ENCODE measurements at regions not wholly inside any gene's neighbourhood (a gene's known extent, or its start where the extent isn't known, plus 50 kb on each side); places are given as distances from the start of the nearest gene placed in this dataset.

GRCh38 chr4:26020083-26020668 is 106.2 kb downstream of the SMIM20 start:
- DNase-seq (ENCODE audit: low read depth) = no peak

- DNase-seq (ENCODE audit: low read depth) = no peak
Measured at GRCh38 chr4:26020881-26021280, 106.9 kb downstream of the SMIM20 start.

- no peak for DNase-seq (ENCODE audit: low read depth)
Measured at GRCh38 chr4:26021417-26022345, 107.7 kb downstream of the SMIM20 start.

DNA sequence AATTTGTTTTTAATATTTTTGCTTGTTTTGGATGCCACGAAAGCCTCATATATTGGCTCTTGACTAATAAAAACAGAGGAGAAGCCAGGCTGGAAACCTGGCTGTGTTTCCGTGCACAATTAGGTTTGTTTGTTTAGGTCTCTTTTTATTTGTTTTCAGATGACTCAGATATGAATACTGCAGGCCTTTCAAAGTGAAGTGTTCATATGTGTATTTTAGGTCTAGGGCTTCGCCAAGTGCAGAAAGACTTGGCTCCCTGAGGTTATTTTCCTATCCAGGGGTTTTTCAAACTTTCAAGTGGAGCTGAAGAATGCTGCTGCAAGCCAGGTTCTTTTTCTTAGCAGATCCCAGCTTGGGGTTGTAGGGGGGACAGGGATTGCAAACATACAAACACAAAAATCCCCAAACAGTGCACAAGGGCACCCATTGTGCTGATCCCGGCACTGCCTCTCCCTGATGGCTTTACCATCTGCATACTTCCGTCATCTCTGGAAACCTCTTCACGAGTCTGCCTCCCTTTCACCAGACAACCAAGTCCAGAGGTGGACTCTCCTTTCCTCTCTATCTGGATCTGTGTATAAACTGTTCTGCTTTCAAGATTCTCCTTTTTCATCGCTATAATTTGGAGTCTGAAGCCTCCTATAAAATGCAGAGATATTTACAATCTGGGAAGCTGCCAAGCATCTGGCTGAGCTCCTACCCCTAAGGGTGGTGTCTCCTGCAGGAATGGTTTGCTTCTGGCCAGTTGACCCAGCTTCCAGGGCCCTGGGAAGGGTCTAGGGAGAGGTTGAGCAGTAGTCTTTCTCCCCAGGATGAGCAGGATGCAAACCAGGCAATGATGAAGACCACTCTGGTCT is 108.6 kb downstream of the SMIM20 start:
- DNase-seq (ENCODE audit: low read depth) = no peak

- DNase-seq (ENCODE audit: low read depth) = no peak
Measured at GRCh38 chr4:26023203-26023972, 109.4 kb downstream of the SMIM20 start.

- DNase-seq (ENCODE audit: low read depth) = no peak
Measured at GRCh38 chr4:26024079-26024478, 110.1 kb downstream of the SMIM20 start.

GRCh38 chr4:26028133-26028792 is 114.2 kb downstream of the SMIM20 start:
- no peak for DNase-seq (ENCODE audit: low read depth)

DNA sequence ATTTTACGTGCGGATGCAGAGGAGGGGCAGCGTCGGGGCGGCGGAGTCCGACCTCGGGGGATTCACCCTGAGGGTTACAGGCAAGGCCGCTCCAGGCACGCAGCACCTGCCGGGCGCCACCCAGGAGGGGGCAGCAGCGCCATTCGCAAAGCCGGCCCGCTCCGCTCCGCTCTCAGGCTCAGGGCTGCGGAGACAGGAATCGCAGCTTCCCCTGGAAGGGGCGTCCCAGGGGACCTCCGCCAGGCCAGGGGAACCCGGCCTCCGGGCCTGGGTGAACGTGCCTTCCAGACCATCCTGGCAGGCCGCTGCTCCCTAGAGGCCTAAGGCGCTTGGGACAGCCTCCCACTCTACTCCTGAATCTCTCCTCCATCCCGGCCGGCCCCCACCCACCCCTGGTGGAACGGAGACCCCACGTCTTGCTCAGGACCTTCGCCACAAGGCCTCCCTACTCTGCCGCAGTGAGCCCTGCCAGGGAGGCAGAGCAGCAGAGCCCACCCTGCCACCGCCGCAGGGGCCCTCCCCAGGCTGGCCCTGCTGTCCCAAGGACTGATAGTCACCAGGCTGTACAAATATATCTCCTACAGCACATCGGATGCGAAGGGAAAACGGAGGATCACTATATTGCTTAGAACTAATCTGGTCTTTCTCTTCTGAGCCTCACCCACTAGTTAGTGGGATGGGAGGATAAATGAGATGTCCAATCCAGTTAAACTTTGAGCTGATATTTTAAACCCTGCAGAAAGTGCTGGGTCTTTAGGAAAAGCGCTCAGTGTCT is 115.0 kb downstream of the SMIM20 start:
- peak; percentile 58 for DNase-seq (ENCODE audit: low read depth)

DNA sequence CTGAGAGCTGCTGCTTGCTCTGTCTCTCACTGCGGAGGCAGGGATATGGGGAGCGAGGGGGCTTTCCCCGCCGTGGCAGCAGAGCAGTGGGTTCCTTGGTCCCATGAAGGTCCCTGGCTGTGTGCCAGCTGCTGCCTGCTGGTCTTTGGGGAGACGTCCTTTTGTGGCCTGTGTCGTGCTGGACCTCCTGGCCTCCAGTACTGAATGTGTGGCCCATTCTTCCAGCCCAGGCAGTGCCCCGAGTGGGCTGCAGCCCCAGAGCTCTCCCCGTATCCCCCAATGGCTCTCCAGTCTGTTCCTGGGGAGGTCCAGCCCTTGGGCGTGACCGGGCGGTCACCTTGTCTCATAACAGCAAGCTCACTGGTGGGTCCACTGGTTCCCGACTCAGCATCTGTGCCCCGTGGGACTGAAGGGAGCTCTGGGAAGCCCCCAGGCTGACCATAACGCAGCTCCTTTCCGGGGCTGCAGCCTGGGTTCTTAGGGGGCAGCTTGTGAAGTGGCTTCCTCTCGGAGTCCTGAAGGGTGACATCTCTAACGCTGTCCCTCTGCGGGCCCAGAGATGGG is 115.6 kb downstream of the SMIM20 start:
- no peak for DNase-seq (ENCODE audit: low read depth)

DNA sequence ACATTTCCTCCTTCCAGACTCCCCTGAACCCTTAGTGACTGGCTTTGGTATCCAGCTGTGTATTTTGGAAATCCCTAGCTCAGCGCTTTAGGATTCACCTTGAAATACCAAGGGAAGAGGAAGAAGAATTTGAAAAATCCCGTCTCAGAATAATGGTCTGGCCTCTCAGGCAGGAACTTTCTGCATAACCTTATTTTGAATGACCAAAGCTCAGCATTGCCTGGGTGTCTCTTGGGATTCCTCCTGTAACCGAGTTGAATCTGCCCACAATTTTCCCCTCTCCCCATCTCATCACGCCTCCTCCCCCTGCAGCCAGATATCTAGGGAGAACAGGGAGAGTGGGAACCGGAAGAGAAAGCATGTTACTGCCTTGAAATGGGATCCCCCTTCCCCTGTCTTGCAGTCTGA is 116.2 kb downstream of the SMIM20 start:
- DNase-seq (ENCODE audit: low read depth) = no peak

- no peak for DNase-seq (ENCODE audit: low read depth)
Measured at GRCh38 chr4:26030780-26031179, 116.8 kb downstream of the SMIM20 start.

DNA sequence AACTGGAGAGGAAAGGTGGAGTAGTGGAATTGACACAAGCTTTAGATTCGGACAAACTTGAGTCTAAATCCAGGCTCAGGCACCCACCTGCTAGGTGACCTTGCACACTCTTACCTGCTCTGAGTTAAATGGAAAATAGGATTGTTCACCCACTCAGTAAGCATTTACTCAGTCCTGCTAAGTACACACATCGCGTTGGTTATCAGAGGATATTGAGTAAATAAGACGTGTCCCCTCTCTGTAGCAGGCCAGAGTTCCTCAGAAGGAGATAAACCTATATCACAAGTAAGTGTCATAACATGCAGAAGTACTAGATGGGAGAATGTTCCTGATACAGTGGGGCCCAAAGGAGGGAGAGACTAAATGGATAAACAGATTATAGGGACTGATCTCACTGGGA is 117.7 kb downstream of the SMIM20 start:
- no peak for DNase-seq (ENCODE audit: low read depth)

DNA sequence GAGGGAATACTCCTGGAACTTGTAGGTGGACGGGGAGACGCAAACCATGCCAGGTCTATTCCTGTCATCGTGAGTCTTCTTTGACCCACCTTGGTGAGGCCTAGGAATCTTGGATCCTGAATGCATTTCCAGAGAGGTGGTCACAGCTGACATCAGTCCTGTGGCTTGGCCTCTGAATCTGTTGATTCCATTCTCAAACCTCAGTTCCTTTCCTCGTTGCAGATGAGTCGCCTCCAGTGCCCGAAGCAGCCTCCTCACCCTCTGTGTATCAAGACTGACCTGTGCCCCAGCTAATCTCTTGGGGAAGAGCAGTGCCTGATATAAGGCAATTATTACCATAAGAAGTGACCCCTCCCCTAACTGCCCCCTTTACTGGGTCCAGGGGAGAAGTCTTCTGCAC is 118.1 kb downstream of the SMIM20 start:
- no peak for DNase-seq (ENCODE audit: low read depth)

DNA sequence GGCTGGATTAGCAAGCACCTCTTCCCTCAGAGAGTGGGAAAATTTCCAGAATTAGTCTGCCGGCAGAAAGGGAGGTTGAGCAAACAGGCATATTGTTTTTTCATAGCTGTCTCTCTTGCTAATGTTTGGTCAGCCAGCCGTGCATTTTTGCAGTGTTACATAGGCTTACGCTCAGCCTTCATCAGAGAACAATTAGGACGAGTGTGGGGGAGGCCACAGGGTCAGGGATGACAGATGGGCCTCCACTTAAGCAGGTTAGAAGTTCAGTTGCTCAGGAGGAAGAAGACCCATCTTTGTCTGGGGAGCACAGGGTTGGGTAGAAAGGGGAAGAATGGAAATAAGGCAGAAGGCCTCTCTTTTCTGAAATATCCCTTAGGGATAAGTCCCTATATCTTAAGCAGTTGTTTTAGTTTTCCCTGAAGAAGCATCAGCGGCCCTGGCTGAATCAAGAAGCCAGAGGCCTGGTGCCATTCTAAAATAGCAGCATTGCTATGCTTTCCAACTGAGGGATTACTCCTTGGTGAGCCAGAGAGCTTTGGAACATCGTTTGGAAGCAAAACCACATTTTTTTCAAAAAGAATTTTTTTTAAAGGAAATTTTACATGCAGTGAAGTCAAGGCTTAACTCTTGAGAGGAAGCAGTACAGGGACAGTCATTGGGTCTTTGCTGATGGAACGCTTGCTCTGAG is 118.8 kb downstream of the SMIM20 start:
- no peak for DNase-seq (ENCODE audit: low read depth)

- DNase-seq (ENCODE audit: low read depth) = no peak
Measured at GRCh38 chr4:26033389-26033788, 119.4 kb downstream of the SMIM20 start.

DNA sequence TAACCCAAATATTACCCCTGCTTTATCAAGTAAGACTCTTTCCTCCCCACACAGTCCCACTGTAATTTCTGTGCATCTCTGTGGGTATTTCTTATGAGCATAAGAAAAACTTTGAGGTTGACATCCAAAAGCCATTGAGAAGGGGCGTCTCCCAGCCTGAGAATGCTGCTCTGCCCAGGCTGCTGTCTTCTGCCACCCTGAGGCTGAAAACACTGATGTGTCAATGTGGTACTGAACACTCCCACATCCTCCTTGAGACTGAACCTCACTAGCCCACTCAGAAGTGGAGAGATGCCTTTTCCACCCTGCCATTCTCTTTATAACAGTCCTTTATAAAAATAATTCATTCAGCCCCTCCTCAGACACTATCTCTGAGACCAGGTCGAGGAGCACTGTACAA is 120.8 kb downstream of the SMIM20 start:
- DNase-seq (ENCODE audit: low read depth) = no peak

- no peak for DNase-seq (ENCODE audit: low read depth)
Measured at GRCh38 chr4:26035921-26036320, 121.9 kb downstream of the SMIM20 start.

DNA sequence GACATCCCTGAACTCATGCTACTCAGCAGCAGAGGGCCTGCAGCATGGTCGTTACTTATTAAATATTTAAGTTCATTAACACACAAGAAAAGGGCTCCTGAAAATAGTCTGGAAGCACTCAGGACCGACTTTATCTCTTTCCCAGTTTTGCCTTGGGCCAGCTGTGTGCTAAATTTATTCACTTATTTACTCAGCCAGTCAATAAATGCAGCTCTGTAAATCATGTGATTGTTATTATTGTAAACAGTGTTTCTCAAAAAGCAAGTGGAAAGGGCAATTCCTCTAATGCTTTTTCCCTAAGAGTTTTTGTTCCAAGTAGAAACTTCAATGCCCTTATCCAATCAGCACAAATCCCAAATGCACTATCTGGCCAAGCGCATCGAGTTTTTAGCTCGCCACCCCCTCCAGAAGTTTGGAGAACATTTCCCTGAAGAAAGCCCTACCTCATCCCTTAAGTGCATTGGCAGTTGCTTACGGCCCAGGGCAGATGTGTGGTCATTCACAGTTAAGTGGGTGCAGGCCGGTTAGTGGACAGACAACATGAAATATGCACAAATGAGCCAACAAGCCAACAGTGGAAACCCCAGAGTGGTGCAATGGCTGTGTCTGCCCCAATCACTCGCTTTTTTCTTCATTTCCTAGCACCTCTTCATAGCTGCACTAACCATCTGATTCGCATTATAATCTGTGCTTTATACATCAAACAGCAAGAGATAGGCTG is 125.8 kb downstream of the SMIM20 start:
- no peak for DNase-seq (ENCODE audit: low read depth)

DNA sequence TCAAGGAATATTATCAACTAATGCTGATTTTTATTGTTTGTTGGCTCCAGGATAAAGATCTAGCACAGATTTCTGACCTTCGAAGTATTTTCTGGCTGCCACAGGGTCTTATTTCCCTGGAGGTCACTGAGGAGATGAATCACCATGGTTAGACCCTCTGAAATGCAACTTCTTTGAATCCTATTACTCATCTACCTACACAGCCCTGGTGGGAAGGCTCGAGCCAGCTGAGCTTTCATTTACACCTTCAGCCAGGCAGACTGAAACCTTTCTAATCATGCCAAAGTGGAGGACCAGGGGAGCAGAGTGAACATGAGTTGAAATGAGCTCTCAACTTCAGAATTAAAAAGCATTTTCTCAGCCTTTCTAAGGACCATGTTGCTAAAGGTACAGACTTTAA is 130.5 kb downstream of the SMIM20 start:
- no peak for DNase-seq (ENCODE audit: low read depth)
